Erythroblast (primary cell): ENCODE measurements at regions not wholly inside any gene's neighbourhood (a gene's known extent, or its start where the extent isn't known, plus 50 kb on each side); places are given as distances from the start of the nearest gene placed in this dataset.

Source experiments
- GATA1 ChIP-seq: IDR thresholded peaks from 2 replicates; pipeline ENCODE4 v1.6.1; 2011; ENCODE audit warnings: low read depth, mild to moderate bottlenecking, control low read depth, low read length, moderate library complexity
- POLR2A ChIP-seq: IDR thresholded peaks from 2 replicates; pipeline ENCODE4 v1.6.1; 2011; ENCODE audit warnings: mild to moderate bottlenecking, low read length

GRCh38 chr18:56315363-56315762, 323.0 kb downstream of the TXNL1 start:
- no peak for TF ChIP-seq POLR2A
- TF ChIP-seq GATA1 = no peak
